ENCODE measurements at regions not wholly inside any gene's neighbourhood (a gene's known extent, or its start where the extent isn't known, plus 50 kb on each side); places are given as distances from the start of the nearest gene placed in this dataset.

DNA sequence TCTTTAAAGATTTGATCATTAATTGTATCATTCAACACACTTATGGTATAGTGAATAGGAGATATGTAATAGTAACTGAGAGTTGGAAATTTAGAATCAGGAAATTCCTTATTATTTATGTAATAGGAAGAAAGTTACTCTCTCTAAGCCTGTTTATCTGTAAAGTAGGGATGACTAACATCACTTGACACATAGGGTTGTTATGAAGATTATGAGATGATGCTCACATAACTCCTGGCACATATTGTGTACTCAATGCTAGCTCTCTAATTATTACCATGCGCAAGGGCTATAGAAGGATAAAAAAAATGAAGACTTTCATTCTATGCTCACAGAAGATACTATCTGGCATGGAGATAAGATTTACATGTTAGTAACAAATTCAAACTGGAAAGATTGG is 149.9 kb downstream of the ISOC1 start:
- Histone ChIP-seq H3K27ac (ENCODE audit: extremely low read length, insufficient read depth, low read length) (no peak overlapping the region), H3K79me2 (ENCODE audit: insufficient read depth, low read length) (no peaks in the 10 kb centered on the region), H3K36me3 (replicated peaks in 1 of 2; ENCODE audit: control insufficient read depth in 1 of 2, insufficient read depth in 2 of 2, low read length in 2 of 2) (no peaks in the 10 kb centered on the region), H4K20me1 (ENCODE audit: insufficient read depth, low read length) (no peaks in the 10 kb centered on the region), H3K4me3 (replicated peaks in 1 of 3; ENCODE audit: insufficient read depth in 1 of 3, low read depth in 2 of 3, low read length in 3 of 3) (no peak overlapping the region), H3K9me3 (ENCODE audit: low read length) (no peaks in the 10 kb centered on the region; the same call in none of the 2 replicates), H3K4me1 (ENCODE audit: insufficient read depth, low read length) (no peaks in the 10 kb centered on the region), H3K9ac (ENCODE audit: insufficient read depth, low read depth, low read length) (no peak overlapping the region), H3K27me3 (ENCODE audit: control insufficient read depth in 1 of 2, insufficient read depth in 2 of 2, low read length in 2 of 2) (no peaks in the 10 kb centered on the region), H3K4me2 (ENCODE audit: low read depth, low read length) (no peak overlapping the region), H2AFZ (ENCODE audit: low read length) (no peak overlapping the region)
- 48% methylated on average over 1 of the region's 1 CpG for WGBS (ENCODE audit: low lambda C conversion rate)
- intact Hi-C loops (cut with micrococcal nuclease; ENCODE audit: unreplicated experiment) (no loop called here), in situ Hi-C loops (cut with HindIII; ENCODE audit: extremely low pct_ligation_motif_present, low pct_unique_long_range_greater_than_20kb) (no loop called here)
- FAIRE-seq (no peak), DNase-seq (ENCODE audit: low spot score) (no peak), ATAC-seq (no peak)
- BruUV-seq (replicated peaks) = no TSS peak
- POLR2A ChIA-PET = no interaction called here
- CTCF ChIA-PET (ENCODE audit: low intra/inter-chr PET ratio, low total read pairs) = no interaction called here
- TF ChIP-seq ZFP36 (IDR thresholded peaks at IDR 0.05; ENCODE audit: borderline replicate concordance, low read depth, low read length, partially characterized antibody) (no peak), JUNB (CRISPR knock-in tag; IDR thresholded peaks at IDR 0.05; ENCODE audit: borderline replicate concordance) (no peak), TBX2 (CRISPR knock-in tag; IDR thresholded peaks at IDR 0.05; ENCODE audit: borderline replicate concordance) (no peak), ARHGAP35 (CRISPR knock-in tag; IDR thresholded peaks at IDR 0.05; ENCODE audit: borderline replicate concordance) (no peak), GATAD1 (CRISPR knock-in tag; IDR thresholded peaks at IDR 0.05) (no peak), NPAS2 (CRISPR knock-in tag; IDR thresholded peaks at IDR 0.05; ENCODE audit: borderline replicate concordance) (no peak), ZNF382 (CRISPR knock-in tag; IDR thresholded peaks at IDR 0.05; ENCODE audit: borderline replicate concordance) (no peak), NR1H2 (CRISPR knock-in tag; IDR thresholded peaks at IDR 0.05; ENCODE audit: borderline replicate concordance, low read depth) (no peak), ZNF432 (CRISPR knock-in tag; IDR thresholded peaks at IDR 0.05; ENCODE audit: borderline replicate concordance) (no peak), GTF2F1 (IDR thresholded peaks at IDR 0.05; ENCODE audit: low read length) (no peak), ZNF792 (CRISPR knock-in tag; IDR thresholded peaks at IDR 0.05) (no peak), STAG1 (CRISPR knock-in tag; IDR thresholded peaks at IDR 0.05) (no peak)
- TF ChIP-seq, protein P1, sequence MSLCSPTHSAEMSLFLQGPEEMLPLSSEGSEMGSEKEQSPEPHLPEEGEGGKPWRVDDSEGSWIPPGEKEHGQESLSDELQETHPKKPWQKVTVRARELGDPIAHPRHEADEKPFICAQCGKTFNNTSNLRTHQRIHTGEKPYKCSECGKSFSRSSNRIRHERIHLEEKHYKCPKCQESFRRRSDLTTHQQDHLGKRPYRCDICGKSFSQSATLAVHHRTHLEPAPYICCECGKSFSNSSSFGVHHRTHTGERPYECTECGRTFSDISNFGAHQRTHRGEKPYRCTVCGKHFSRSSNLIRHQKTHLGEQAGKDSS (CRISPR knock-in tag; IDR thresholded peaks at IDR 0.05; ENCODE audit: borderline replicate concordance, low read depth) = no peak

Data from HepG2 (cell line).